Vagina (tissue), 2 donors: ENCODE measurements at regions not wholly inside any gene's neighbourhood (a gene's known extent, or its start where the extent isn't known, plus 50 kb on each side); places are given as distances from the start of the nearest gene placed in this dataset.

Source experiments
- CTCF ChIP-seq, 3 experiments: fragments of 450-650 bp in 2 of 3; fragments of 200-600 bp in 1 of 3; sonication (generic) in 1 of 3; IDR thresholded peaks; one replicate each; pipeline ENCODE4 v1.5.1; 2017 to 2019; ENCODE audit warnings: antibody characterized with exemption in 3 of 3, mild to moderate bottlenecking in 2 of 3, moderate library complexity in 2 of 3
- POLR2A ChIP-seq, 2 donors: fragments of 450-650 bp; IDR thresholded peaks; one replicate each; pipeline ENCODE4 v1.6.1; 2017; ENCODE audit warnings: antibody characterized with exemption in 2 of 2, mild to moderate bottlenecking in 2 of 2, moderate library complexity in 2 of 2
- POLR2AphosphoS5 ChIP-seq, 2 donors: sonication (generic); formaldehyde crosslinking; IDR thresholded peaks; one replicate each; pipeline ENCODE4 v1.9.0; 2017; ENCODE audit warnings: antibody characterized with exemption in 2 of 2, mild to moderate bottlenecking in 2 of 2, low read depth in 1 of 2; ENCODE audit not compliant: insufficient read depth in 1 of 2

- TF ChIP-seq CTCF (IDR thresholded peaks at IDR 0.05) (no peak), POLR2A (IDR thresholded peaks at IDR 0.05) (no peak), POLR2AphosphoS5 (IDR thresholded peaks at IDR 0.05; ENCODE audit: insufficient read depth in 1 of 2, low read depth in 1 of 2) (no peak)
Measured at GRCh38 chr6:43938178-43939105, 168.4 kb downstream of the VEGFA start.
